GM23248 (cell line): ENCODE measurements at regions not wholly inside any gene's neighbourhood (a gene's known extent, or its start where the extent isn't known, plus 50 kb on each side); places are given as distances from the start of the nearest gene placed in this dataset.

Source experiments
- EZH2 ChIP-seq: fragments of 200-600 bp; sonication (generic); IDR thresholded peaks from 2 replicates; pipeline ENCODE4 v1.6.1; 2018; ENCODE audit warnings: antibody characterized with exemption, mild to moderate bottlenecking; ENCODE audit not compliant: insufficient read depth, poor library complexity, severe bottlenecking
- EZH2phosphoT487 ChIP-seq: fragments of 200-600 bp; sonication (generic); IDR thresholded peaks from 2 replicates; pipeline ENCODE4 v1.6.1; 2018; ENCODE audit warnings: antibody characterized with exemption, moderate library complexity, mild to moderate bottlenecking, low read depth; ENCODE audit not compliant: insufficient read depth

DNA sequence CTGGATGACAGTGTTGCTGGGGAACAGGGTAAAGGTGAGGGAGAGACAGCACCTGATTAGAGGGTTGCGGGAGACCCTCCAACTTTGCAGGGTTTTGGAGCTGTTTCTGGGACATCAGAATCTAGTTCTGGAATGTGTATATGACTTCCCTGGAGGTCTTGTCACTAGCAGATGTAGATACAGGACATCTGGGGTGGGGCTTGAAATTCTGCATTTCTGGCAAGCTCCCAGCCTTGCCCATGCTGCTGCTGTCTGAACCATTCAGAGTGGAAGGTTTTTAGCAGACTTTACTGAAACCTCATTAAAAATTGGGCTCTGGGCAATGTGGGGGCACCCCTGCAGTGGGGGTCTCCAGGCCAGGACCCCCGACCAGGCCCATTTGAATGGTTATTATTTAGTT lies 220.3 kb upstream of the SKOR2 start:
- no peak for TF ChIP-seq EZH2
- no peak for TF ChIP-seq EZH2phosphoT487
